HepG2 (cell line): ENCODE measurements at regions not wholly inside any gene's neighbourhood (a gene's known extent, or its start where the extent isn't known, plus 50 kb on each side); places are given as distances from the start of the nearest gene placed in this dataset.

Source experiments
- CENPBD1 ChIP-seq: sonication (generic); formaldehyde crosslinking; IDR thresholded peaks from 2 replicates; pipeline ENCODE4 v1.8.0; 2022; ENCODE audit warnings: missing genetic modification reagents, low read depth, mild to moderate bottlenecking, borderline replicate concordance
- EEA1 ChIP-seq: sonication (generic); formaldehyde crosslinking; IDR thresholded peaks from 2 replicates; pipeline ENCODE4 v1.5.1; 2020; ENCODE audit warnings: mild to moderate bottlenecking, missing genetic modification reagents, borderline replicate concordance
- GLMP ChIP-seq: sonication (generic); formaldehyde crosslinking; IDR thresholded peaks from 2 replicates; pipeline ENCODE4 v1.9.0; 2021; ENCODE audit warnings: missing genetic modification reagents, mild to moderate bottlenecking, borderline replicate concordance
- GZF1 ChIP-seq: sonication (generic); formaldehyde crosslinking; IDR thresholded peaks from 2 replicates; pipeline ENCODE4 v1.5.1; 2020; ENCODE audit warnings: mild to moderate bottlenecking, missing genetic modification reagents
- HMG20B ChIP-seq: conservative IDR thresholded peaks from 2 replicates; pipeline ENCODE4 v1.6.1; 2016; ENCODE audit warnings: missing genetic modification reagents, missing compliant biosample characterization
- NCOA5 ChIP-seq: sonication (generic); formaldehyde crosslinking; IDR thresholded peaks from 2 replicates; pipeline ENCODE4 v1.4.0; 2020; ENCODE audit warnings: missing genetic modification reagents
- NFKB2 ChIP-seq: sonication (generic); formaldehyde crosslinking; IDR thresholded peaks from 2 replicates; pipeline ENCODE4 v1.4.0; 2020; ENCODE audit warnings: missing genetic modification reagents, borderline replicate concordance
- NFKBIZ ChIP-seq: IDR thresholded peaks from 2 replicates; pipeline ENCODE4 v1.6.1; 2018; ENCODE audit warnings: missing genetic modification reagents, missing compliant biosample characterization
- ONECUT2 ChIP-seq: sonication (generic); formaldehyde crosslinking; IDR thresholded peaks from 2 replicates; pipeline ENCODE4 v1.4.0; 2020; ENCODE audit warnings: missing genetic modification reagents
- PCBP2 ChIP-seq: fragments of 200-400 bp; formaldehyde crosslinking; optimal IDR thresholded peaks from 2 replicates; pipeline ENCODE3; 2018; ENCODE audit warnings: low read length, low read depth; ENCODE audit not compliant: poor library complexity, severe bottlenecking
- RARG ChIP-seq: sonication (generic); formaldehyde crosslinking; IDR thresholded peaks from 2 replicates; pipeline ENCODE4 v1.4.0; 2020; ENCODE audit warnings: low read depth, mild to moderate bottlenecking, missing genetic modification reagents
- RFX3 ChIP-seq: IDR thresholded peaks from 2 replicates; pipeline ENCODE4 v1.6.1; 2016; ENCODE audit warnings: missing biosample characterization, missing genetic modification reagents
- TEF ChIP-seq: sonication (generic); formaldehyde crosslinking; IDR thresholded peaks from 2 replicates; pipeline ENCODE4 v1.5.0; 2020; ENCODE audit warnings: missing genetic modification reagents
- USF2 ChIP-seq, 2 experiments: sonication (generic) in 1 of 2; formaldehyde crosslinking in 1 of 2; IDR thresholded peaks; 2 replicates each; pipeline versions ENCODE4 v1.5.1 to v1.6.1; 2011 to 2020; ENCODE audit warnings: borderline replicate concordance in 1 of 2, low read depth in 1 of 2, low read length in 1 of 2, mild to moderate bottlenecking in 1 of 2, missing genetic modification reagents in 1 of 2, moderate library complexity in 1 of 2
- ZFX ChIP-seq: sonication (generic); formaldehyde crosslinking; IDR thresholded peaks from 2 replicates; pipeline ENCODE4 v1.4.0; 2020; ENCODE audit warnings: mild to moderate bottlenecking, low read depth, missing genetic modification reagents, moderate library complexity
- ZNF160 ChIP-seq: sonication (generic); formaldehyde crosslinking; IDR thresholded peaks from 2 replicates; pipeline ENCODE4 v1.8.0; 2022; ENCODE audit warnings: mild to moderate bottlenecking, inconsistent platforms, missing genetic modification reagents
- ZNF550 ChIP-seq: sonication (generic); formaldehyde crosslinking; IDR thresholded peaks from 2 replicates; pipeline ENCODE4 v1.4.0; 2020; ENCODE audit warnings: mild to moderate bottlenecking, missing genetic modification reagents, borderline replicate concordance
- ZNF605 ChIP-seq: sonication (generic); formaldehyde crosslinking; IDR thresholded peaks from 2 replicates; pipeline ENCODE4 v1.8.0; 2022; ENCODE audit warnings: mild to moderate bottlenecking, missing genetic modification reagents
- ZNF607 ChIP-seq: sonication (generic); formaldehyde crosslinking; IDR thresholded peaks from 2 replicates; pipeline ENCODE4 v1.5.1; 2020; ENCODE audit warnings: missing genetic modification reagents, mild to moderate bottlenecking, borderline replicate concordance
- ZNF616 ChIP-seq: sonication (generic); formaldehyde crosslinking; IDR thresholded peaks from 2 replicates; pipeline ENCODE4 v1.5.0; 2020; ENCODE audit warnings: low read depth, mild to moderate bottlenecking, missing genetic modification reagents
- ZNF83 ChIP-seq: sonication (generic); formaldehyde crosslinking; IDR thresholded peaks from 2 replicates; pipeline ENCODE4 v1.4.0; 2020; ENCODE audit warnings: missing genetic modification reagents, mild to moderate bottlenecking, borderline replicate concordance
- ZNF839 ChIP-seq: sonication (generic); formaldehyde crosslinking; IDR thresholded peaks from 2 replicates; pipeline ENCODE4 v1.4.0; 2020; ENCODE audit warnings: missing genetic modification reagents, mild to moderate bottlenecking, borderline replicate concordance
- ZSCAN12 ChIP-seq: sonication (generic); formaldehyde crosslinking; IDR thresholded peaks from 2 replicates; pipeline ENCODE4 v1.9.0; 2021; ENCODE audit warnings: mild to moderate bottlenecking, missing genetic modification reagents

- TF ChIP-seq HMG20B (CRISPR knock-in tag): peak; percentile 78; the same call in 1 of the 2 replicates
- TF ChIP-seq RARG: no peak
- peak; percentile 81; the same call in 1 of the 2 replicates for TF ChIP-seq NFKB2 (CRISPR knock-in tag)
- TF ChIP-seq ZNF605 (CRISPR knock-in tag): peak; percentile 93
- TF ChIP-seq ZNF550 (CRISPR knock-in tag): no peak
- peak; percentile 26; the same call in 1 of the 2 replicates for TF ChIP-seq ZNF616
- peak; percentile 86 for TF ChIP-seq ZNF607
- 0 out of 2 replicates have a peak, but pooled peaks have one; percentile 46 for TF ChIP-seq ZNF160 (CRISPR knock-in tag)
- TF ChIP-seq NFKBIZ (CRISPR knock-in tag): peak; percentile 98
- TF ChIP-seq ZNF839: peak; percentile 76; the same call in 1 of the 2 replicates
- TF ChIP-seq CENPBD1: no peak
- no peak for TF ChIP-seq USF2 (IDR thresholded peaks at IDR 0.05; ENCODE audit: low read depth, low read length)
- peak; percentile 64 for TF ChIP-seq USF2 (CRISPR knock-in tag; IDR thresholded peaks at IDR 0.05; ENCODE audit: borderline replicate concordance)
- TF ChIP-seq PCBP2: no peak
- TF ChIP-seq GLMP: no peak
- TF ChIP-seq ZNF83 (CRISPR knock-in tag): 0 out of 2 replicates have a peak, but pooled peaks have one; percentile 50
- no peak for TF ChIP-seq ZSCAN12 (CRISPR knock-in tag)
- no peak for TF ChIP-seq GZF1 (CRISPR knock-in tag)
- TF ChIP-seq RFX3: no peak
- TF ChIP-seq ONECUT2 (CRISPR knock-in tag): no peak
- TF ChIP-seq EEA1: no peak
- no peak for TF ChIP-seq NCOA5 (CRISPR knock-in tag)
- peak; percentile 74 for TF ChIP-seq ZFX (CRISPR knock-in tag)
- TF ChIP-seq TEF (CRISPR knock-in tag): no peak
These were observed 149.2 kb downstream of the PSMG1 start (continued) for GRCh38 chr21:39033878-39034589.
